Breast epithelium (tissue), 4 donors: ENCODE measurements at regions not wholly inside any gene's neighbourhood (a gene's known extent, or its start where the extent isn't known, plus 50 kb on each side); places are given as distances from the start of the nearest gene placed in this dataset.

ENCODE experiments used
- DNase-seq, 2 donors: peaks; one replicate each; pipeline ENCODE4 v3.0.0-alpha.2; 2019; ENCODE audit warnings: low spot score in 2 of 2
- H3K27ac ChIP-seq, 2 donors: fragments of 200-600 bp; sonication (generic) in 1 of 2; one replicate each; pipeline ENCODE4 v1.5.1; 2016 to 2019; ENCODE audit warnings: mild to moderate bottlenecking in 1 of 2
- H3K27me3 ChIP-seq, 2 donors: fragments of 200-600 bp; sonication (generic) in 1 of 2; one replicate each; pipeline versions ENCODE4 v1.5.1 to v1.6.0; 2017 to 2019; ENCODE audit warnings: control low read depth in 1 of 2, mild to moderate bottlenecking in 1 of 2
- H3K36me3 ChIP-seq: fragments of 200-600 bp; one replicate; pipeline ENCODE4 v1.5.1; 2019
- H3K4me1 ChIP-seq, 2 donors: fragments of 200-600 bp; sonication (generic); one replicate each; pipeline ENCODE4 v1.5.1; 2016 to 2019; ENCODE audit warnings: control low read depth in 1 of 2
- H3K4me3 ChIP-seq, 3 donors: fragments of 200-600 bp; sonication (generic); 1 replicate in 2 of 3; 2 replicates in 1 of 3; pipeline ENCODE4 v1.5.1; 2016 to 2019; ENCODE audit warnings: mild to moderate bottlenecking in 3 of 3, moderate library complexity in 2 of 3
- H3K9me3 ChIP-seq, 2 donors: fragments of 200-600 bp; sonication (generic) in 1 of 2; one replicate each; pipeline ENCODE4 v1.5.1; 2016 to 2019; ENCODE audit warnings: control low read depth in 1 of 2
- POLR2A ChIP-seq: fragments of 450-650 bp; IDR thresholded peaks from one replicate; pipeline ENCODE4 v1.6.1; 2016; ENCODE audit warnings: antibody characterized with exemption, mild to moderate bottlenecking, moderate library complexity
- POLR2AphosphoS5 ChIP-seq, 3 donors: sonication (generic); formaldehyde crosslinking; IDR thresholded peaks; one replicate each; pipeline ENCODE4 v1.6.1; 2017; ENCODE audit warnings: antibody characterized with exemption in 3 of 3
- intact Hi-C: fragments of 100-400 bp; cut with DNase I; formaldehyde crosslinking; loops from one replicate; pipeline ENCODE4 v1.15.1; 2023; ENCODE audit warnings: low total_unique reads
- TF ChIP-seq, protein P1 (sequence below), 3 donors: fragments of 450-650 bp; IDR thresholded peaks; one replicate each; pipeline ENCODE4 v1.5.1; 2016 to 2017; ENCODE audit warnings: antibody characterized with exemption in 3 of 3, mild to moderate bottlenecking in 3 of 3, moderate library complexity in 3 of 3

DNA sequence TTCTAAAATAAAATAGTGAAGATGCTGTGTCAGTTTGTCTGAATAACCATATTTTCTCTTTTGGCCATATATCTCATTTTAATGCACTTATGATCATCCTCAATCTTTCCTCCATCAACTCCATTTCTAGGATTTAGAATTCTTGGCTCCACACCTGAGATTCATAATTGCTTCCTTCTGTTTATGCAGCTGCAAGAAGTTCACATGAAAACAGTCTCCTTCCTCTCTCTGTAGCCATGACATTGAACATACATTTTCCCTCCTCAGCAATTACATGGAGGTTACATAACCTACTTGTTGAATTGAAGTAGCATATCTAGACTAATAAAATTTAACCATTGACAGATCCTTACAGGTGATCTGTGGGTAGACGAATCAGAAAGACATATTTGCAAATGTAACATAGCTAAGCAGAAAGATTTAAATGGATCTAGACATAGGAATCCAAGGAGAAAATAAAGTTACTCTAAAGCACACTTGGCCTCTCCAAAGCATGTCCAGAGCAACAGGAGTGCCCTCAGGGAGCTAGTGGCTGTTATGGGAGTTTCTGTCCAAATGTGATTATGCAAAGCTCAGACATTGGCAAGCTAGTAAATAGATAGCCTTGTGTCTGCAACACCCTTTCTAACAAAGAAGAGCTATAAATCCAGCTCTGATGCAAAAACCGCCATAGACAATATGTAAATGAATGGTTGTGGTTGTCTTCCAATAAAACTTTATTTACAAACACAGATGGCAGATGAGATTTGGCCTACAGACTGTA lies 119.9 kb upstream of the MPPED2 start:
- TF ChIP-seq POLR2AphosphoS5 (IDR thresholded peaks at IDR 0.05) (no peak), POLR2A (no peak)
- TF ChIP-seq, protein P1, sequence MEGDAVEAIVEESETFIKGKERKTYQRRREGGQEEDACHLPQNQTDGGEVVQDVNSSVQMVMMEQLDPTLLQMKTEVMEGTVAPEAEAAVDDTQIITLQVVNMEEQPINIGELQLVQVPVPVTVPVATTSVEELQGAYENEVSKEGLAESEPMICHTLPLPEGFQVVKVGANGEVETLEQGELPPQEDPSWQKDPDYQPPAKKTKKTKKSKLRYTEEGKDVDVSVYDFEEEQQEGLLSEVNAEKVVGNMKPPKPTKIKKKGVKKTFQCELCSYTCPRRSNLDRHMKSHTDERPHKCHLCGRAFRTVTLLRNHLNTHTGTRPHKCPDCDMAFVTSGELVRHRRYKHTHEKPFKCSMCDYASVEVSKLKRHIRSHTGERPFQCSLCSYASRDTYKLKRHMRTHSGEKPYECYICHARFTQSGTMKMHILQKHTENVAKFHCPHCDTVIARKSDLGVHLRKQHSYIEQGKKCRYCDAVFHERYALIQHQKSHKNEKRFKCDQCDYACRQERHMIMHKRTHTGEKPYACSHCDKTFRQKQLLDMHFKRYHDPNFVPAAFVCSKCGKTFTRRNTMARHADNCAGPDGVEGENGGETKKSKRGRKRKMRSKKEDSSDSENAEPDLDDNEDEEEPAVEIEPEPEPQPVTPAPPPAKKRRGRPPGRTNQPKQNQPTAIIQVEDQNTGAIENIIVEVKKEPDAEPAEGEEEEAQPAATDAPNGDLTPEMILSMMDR (IDR thresholded peaks at IDR 0.05) = no peak
- intact Hi-C loops = no loop called here
- no peaks in the 10 kb centered on the region for H3K9me3 ChIP-seq
- H3K27me3 ChIP-seq = no peaks in the 10 kb centered on the region
- no peak for DNase-seq
- H3K4me1 ChIP-seq = no peaks in the 10 kb centered on the region
- no peak overlapping the region for H3K4me3 ChIP-seq
- H3K36me3 ChIP-seq = no peaks in the 10 kb centered on the region
- no peak overlapping the region for H3K27ac ChIP-seq

DNA sequence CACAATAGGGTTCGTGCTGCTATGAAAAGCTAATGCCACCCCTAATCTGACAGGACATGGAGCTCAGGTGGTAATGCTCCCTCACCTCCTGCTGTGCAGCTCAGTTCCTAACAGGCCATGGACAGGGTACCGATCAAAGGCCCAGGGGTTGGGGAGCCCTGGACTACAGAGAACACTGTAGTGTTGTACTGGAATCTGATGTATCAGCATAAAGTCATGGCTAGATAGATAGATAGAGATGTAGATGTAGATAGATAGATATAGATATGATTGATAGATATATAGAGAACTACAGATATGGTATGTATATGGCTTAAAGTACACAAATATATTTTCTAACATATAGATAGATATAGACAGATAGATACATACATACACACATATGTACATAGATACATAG lies 112.3 kb upstream of the MPPED2 start:
- Histone ChIP-seq H3K27ac (no peak overlapping the region), H3K9me3 (no peaks in the 10 kb centered on the region), H3K36me3 (no peaks in the 10 kb centered on the region), H3K27me3 (no peaks in the 10 kb centered on the region), H3K4me1 (no peaks in the 10 kb centered on the region), H3K4me3 (no peak overlapping the region)
- intact Hi-C loops = loop anchor here (5.0 kb wide), 1 partner anchor 174 kb away; no protein-coding TSS in a partner anchor
- TF ChIP-seq, protein P1 (IDR thresholded peaks at IDR 0.05) = no peak
- no peak for DNase-seq

DNA sequence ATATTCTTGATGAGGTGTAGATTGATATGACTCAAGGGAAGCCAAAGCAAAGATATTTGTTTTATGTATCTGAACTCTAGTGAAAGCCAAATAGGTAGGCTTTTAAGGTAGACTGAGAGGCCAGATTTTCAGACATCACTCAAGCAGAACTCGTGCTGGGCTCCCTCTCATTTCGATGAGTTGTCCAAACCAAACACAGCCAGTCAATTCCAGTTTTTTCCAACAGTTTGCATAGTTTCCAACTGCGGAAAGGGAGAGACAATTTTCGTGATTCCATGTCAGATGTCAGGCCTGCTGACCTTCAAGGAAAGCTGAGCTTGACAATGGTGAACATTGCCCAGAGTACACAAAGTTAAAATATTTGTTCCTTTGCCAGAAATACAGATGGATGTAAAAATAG lies 110.9 kb upstream of the MPPED2 start:
- Histone ChIP-seq H3K4me1 (no peaks in the 10 kb centered on the region), H3K27me3 (no peaks in the 10 kb centered on the region), H3K4me3 (no peak overlapping the region), H3K27ac (no peak overlapping the region), H3K9me3 (peaks cover 0 to 3% of the 10 kb centered on the region in 2 donors), H3K36me3 (no peaks in the 10 kb centered on the region)
- TF ChIP-seq POLR2AphosphoS5 (IDR thresholded peaks at IDR 0.05) (no peak), POLR2A (no peak)
- TF ChIP-seq, protein P1 (IDR thresholded peaks at IDR 0.05) = no peak
- intact Hi-C loops = loop anchor here (5.0 kb wide), 1 partner anchor 175 kb away; no protein-coding TSS in a partner anchor
- no peak for DNase-seq

DNA sequence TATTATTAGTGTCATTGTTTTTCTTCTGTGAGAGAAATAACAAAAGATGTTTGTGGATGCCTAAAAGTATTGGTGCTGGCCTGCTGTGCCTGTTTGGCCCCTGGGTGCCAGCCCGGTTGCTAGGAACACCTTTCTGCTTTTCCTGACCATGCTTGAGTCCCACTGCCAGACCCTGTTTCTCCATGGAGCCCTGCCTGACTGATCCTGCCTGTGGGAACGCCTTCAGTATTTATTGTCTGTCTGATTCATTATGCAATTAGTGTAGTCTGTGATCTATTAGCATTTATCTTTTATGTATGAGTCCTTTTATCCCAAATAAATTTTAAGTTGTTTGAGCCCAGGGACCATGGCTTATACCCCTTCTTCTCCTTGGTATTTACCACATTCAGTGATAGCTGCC lies 98.6 kb upstream of the MPPED2 start:
- H3K27me3 ChIP-seq = no peaks in the 10 kb centered on the region
- no peaks in the 10 kb centered on the region for H3K36me3 ChIP-seq
- DNase-seq = no peak
- H3K4me1 ChIP-seq = no peaks in the 10 kb centered on the region
- TF ChIP-seq POLR2A (no peak), POLR2AphosphoS5 (IDR thresholded peaks at IDR 0.05) (no peak)
- TF ChIP-seq, protein P1 (IDR thresholded peaks at IDR 0.05) = no peak
- no peak overlapping the region for H3K4me3 ChIP-seq
- intact Hi-C loops = no loop called here
- no peak overlapping the region for H3K27ac ChIP-seq
- H3K9me3 ChIP-seq = no peaks in the 10 kb centered on the region

DNA sequence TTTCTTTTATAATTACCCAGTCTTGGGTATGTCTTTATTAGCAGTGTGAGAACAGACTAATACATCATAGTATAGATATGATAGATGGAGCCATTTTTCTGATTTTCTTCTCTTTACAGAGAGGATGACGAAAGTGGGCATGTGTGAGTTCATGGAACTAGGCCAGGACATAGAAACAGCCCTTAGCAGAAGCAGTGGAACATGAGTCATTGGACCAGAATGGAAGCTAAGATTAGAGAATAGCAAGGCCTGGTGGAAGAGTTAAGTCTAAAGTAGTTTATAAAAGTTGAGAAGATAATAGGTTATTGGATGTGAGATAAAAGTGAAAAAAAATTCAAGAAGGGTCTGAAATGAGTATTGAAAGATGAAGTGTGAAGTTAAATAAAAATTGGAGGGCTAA lies 97.0 kb upstream of the MPPED2 start:
- Histone ChIP-seq H3K9me3 (no peaks in the 10 kb centered on the region), H3K36me3 (no peaks in the 10 kb centered on the region), H3K4me3 (no peak overlapping the region), H3K27ac (no peak overlapping the region), H3K27me3 (no peaks in the 10 kb centered on the region), H3K4me1 (no peaks in the 10 kb centered on the region)
- TF ChIP-seq POLR2A = no peak
- TF ChIP-seq, protein P1 (IDR thresholded peaks at IDR 0.05) = no peak
- no peak for TF ChIP-seq POLR2AphosphoS5 (IDR thresholded peaks at IDR 0.05)
- no peak for DNase-seq
- intact Hi-C loops = no loop called here
